ENCODE measurements at regions not wholly inside any gene's neighbourhood (a gene's known extent, or its start where the extent isn't known, plus 50 kb on each side); places are given as distances from the start of the nearest gene placed in this dataset.
"Not testable (repeated sequence)": the region's sequence is repeated elsewhere in the genome, so short reads cannot be mapped to it uniquely, and the experiment has no call there.

GRCh38 chr2:184261331-184261730, 337.0 kb upstream of the ZNF804A start:
- no peak for DNase-seq

- no peak for DNase-seq
Measured at GRCh38 chr2:184261818-184262217, 336.5 kb upstream of the ZNF804A start.

- no peak for DNase-seq
Measured at GRCh38 chr2:184268900-184269477, 329.3 kb upstream of the ZNF804A start.

GRCh38 chr2:184270660-184271059, 327.7 kb upstream of the ZNF804A start:
- no peak for DNase-seq

GRCh38 chr2:184272056-184272455, 326.3 kb upstream of the ZNF804A start:
- DNase-seq = no peak

DNA sequence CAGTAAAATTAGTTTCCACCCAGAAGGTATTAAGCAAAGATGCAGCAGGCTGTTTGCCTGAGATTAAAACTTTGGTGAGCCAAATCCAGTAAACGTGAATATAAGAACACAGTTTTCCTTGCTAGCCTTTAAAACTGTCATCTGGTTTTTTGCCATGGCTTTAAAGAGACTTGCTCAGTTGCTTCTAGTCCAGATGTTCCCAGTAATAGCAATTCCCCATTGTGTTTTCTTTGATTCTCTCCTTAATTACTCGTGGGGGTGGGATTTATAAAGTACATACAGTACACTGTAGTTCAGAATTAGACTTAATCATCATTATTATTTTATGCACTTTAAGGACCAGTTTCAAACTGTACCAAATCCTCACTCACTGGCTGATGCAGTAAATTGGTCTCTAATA, 303.5 kb upstream of the ZNF804A start:
- DNase-seq = no peak

GRCh38 chr2:184297085-184297484, 301.2 kb upstream of the ZNF804A start:
- no peak for DNase-seq

GRCh38 chr2:184302506-184302905, 295.8 kb upstream of the ZNF804A start:
- DNase-seq = no peak

- no peak for DNase-seq
Measured at GRCh38 chr2:184304006-184304405, 294.3 kb upstream of the ZNF804A start.

DNA sequence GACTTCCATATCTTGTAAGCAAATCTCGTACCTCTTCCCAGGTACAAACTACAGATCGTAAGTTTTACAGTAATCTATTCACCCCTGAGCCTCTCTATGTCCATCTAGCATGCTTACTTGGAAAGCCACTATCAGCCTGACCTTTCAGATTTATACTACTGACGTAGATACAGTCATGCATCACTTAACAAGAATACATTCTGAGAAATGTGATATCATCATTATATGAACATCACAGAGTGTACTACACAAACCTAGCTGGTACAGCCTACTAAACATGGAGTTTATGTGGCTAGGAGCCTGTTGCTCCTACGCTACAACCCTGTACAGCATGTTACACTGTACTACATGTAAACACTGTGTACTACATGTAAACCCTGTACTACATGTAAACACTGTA, 293.2 kb upstream of the ZNF804A start:
- no peak for DNase-seq

DNA sequence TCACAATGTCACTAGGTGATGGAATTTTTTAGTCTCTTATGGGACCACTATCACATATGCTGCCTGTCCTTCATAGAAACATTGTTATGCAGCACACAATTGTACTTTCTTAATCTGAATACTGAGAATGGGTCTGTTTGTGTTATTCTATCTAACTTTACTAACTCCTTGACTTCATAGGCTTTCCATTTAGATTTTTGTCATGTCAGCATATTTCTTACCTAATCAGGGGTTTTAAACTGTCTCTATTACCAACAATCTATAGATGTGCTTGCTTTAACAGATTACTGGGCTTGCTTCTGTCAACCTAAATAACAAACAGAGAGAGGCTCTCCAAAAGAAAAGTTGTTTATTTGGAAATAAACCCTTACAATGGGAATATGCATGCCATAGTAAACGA, 289.6 kb upstream of the ZNF804A start:
- DNase-seq = no peak

DNA sequence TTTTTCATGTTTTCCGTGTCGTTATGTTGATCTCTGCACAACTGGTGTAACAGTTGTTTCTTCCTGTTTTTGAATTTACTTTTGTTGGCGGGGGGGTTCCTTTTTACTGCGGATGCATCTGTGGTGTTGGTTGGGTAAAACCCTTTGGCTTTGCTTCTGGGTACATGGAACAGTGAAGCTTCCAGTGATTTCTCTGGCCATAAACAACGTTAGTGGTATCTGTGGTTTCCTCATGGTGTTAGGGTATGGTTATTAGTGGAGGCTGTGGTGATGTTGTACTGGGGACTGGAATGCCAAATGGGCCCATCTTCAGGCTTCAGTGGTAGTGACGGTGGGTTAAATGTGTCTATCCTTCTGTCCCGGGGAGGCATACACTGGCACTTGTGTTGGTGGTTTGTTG, 285.4 kb upstream of the ZNF804A start:
- no peak for DNase-seq

DNA sequence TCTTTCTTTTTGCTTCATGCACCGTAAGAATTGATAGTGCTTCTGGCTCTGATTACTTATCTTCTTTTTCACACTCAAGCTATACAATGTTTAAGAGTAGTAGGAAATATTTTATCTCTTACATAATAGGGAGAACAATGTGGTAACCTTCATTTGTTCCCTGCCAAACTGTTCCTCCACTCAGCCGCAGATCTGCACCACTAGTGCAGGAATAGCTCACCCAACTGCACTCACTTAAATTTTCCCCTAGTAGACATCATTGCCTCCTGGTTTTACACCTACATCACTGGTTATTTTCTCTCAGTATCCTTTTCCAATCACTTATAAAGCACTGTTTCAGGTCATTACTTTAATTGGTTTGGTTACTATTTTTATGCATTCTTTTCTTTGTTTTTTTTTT, 283.5 kb upstream of the ZNF804A start:
- DNase-seq = no peak

DNA sequence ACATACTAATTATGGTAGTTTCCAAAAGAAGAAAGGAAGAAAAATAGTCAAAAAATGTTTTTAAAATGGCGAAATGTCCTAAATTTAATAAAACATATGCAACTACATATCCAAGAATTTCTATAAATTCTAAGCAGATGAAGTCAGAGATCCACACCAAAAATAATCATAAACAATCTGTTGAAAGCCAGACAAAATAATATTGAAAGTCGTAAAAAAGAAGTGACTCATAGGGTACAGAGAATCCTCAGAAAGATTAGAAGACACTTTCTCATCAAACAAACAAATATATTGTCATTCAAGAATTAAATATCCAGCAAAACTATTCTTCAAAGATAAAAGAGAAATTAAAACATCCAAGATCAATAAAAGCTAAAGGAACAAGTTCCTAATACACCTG, 281.4 kb upstream of the ZNF804A start:
- DNase-seq = no peak

- DNase-seq = no peak
Measured at GRCh38 chr2:184322615-184323014, 275.7 kb upstream of the ZNF804A start.

GRCh38 chr2:184326066-184326465, 272.3 kb upstream of the ZNF804A start:
- no peak for DNase-seq

DNA sequence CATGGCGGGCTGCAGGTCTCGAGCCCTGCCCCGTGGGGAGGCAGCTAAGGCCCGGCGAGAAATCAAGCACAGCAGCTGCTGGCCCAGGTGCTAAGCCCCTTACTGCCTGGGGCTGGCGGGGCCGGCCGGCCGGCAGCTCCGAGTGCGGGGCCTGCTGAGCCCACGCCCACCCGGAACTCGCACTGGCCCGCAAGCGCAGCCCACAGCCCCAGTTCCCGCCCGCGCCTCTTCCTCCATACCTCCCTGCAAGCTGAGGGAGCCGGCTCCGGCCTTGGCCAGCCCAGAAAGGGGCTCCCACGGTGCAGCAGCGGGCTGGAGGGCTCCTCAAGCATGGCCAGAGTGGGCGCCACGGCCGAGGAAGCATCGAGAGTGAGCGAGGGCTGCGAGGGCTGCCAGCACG, 270.5 kb upstream of the ZNF804A start:
- not testable (repeated sequence) for DNase-seq

DNA sequence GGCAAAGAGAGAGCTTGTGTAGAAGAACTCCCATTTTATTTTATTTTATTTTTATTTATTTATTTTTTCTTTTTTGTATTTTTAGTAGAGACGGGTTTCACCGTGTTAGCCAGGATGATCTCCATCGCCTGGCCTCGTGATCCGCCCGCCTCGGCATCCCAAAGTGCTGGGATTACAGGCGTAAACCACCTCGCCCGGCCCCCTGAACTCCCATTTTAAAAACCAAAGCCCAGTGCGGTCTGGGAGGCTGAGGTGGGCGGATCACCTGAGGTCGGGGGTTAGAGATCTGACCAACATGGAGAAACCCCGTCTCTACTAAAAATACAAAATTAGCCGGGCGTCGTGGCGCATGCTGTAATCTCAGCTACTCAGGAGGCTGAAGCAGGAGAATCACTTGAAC, 267.8 kb upstream of the ZNF804A start:
- not testable (repeated sequence) for DNase-seq

DNA sequence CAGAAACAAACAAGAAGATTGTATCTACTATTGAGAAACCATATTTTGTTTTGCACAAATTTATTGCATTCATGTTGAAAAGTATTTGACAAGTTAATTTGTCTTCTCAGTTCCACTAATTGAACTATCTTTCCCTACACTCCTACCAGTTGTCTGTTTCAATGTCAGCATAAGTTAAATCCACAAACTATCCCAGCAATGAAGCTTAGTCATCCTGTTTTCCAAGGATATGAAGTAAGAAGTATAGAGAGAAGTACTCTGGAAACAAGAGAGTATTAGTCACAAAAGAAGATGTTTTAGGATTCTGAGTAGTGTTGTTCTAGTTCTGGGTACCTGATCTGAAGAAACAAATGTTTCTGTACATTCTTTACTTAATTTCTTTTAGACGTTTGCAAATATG, 261.6 kb upstream of the ZNF804A start:
- no peak for DNase-seq

- DNase-seq = no peak
Measured at GRCh38 chr2:184338771-184339170, 259.6 kb upstream of the ZNF804A start.

- no peak for DNase-seq
Measured at GRCh38 chr2:184339966-184340365, 258.4 kb upstream of the ZNF804A start.

DNA sequence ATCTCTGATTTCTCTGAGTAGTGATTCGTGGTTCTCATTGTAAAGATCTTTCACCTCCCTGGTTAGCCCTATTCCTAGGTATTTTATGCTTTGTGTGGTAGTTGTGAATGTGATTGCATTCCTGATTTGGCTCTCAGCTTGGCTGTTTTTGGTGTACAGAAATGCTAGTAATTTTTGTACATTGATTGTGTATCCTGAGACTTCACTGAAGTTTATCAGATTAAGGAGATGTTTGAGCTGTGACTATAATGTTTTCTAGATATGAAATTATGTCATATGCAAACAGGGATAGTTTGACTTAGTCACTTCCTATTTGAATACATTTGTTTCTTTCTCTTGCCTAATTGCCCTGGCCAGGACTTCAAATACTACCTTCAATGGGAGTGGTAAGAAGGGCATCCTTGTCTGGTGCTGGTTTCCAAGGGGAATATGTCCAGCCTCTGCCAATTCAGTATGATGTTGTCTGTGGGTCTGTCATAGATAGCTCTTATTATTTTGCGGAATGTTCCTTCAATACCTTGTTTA, 251.9 kb upstream of the ZNF804A start:
- DNase-seq = no peak

- DNase-seq = no peak
Measured at GRCh38 chr2:184351126-184351525, 247.2 kb upstream of the ZNF804A start.

- DNase-seq = no peak
Measured at GRCh38 chr2:184357033-184357432, 241.3 kb upstream of the ZNF804A start.

- no peak for DNase-seq
Measured at GRCh38 chr2:184359379-184359778, 238.9 kb upstream of the ZNF804A start.
